Astrocyte (in vitro differentiated cells and primary cell): ENCODE measurements at regions not wholly inside any gene's neighbourhood (a gene's known extent, or its start where the extent isn't known, plus 50 kb on each side); places are given as distances from the start of the nearest gene placed in this dataset.
"Not testable (repeated sequence)": the region's sequence is repeated elsewhere in the genome, so short reads cannot be mapped to it uniquely, and the experiment has no call there.

ENCODE experiments used
- DNase-seq: peaks from one replicate; pipeline ENCODE4 v3.0.0-alpha.2; 2010; ENCODE audit warnings: low read depth
- FAIRE-seq: peaks from 2 replicates; lab custom pipeline; 2011; peaks lifted over from hg19 to GRCh38; lab: Jason Lieb, UNC
- H2AFZ ChIP-seq: 2 replicates; pipeline ENCODE4 v1.6.0; 2012; ENCODE audit warnings: low read depth, low read length, inconsistent platforms
- H3K27ac ChIP-seq: 2 replicates; pipeline ENCODE4 v1.5.1; 2011; ENCODE audit warnings: low read depth, low read length, inconsistent platforms
- H3K27me3 ChIP-seq: 2 replicates; pipeline ENCODE4 v1.6.0; 2011; ENCODE audit warnings: low read length, inconsistent platforms; ENCODE audit not compliant: insufficient read depth
- H3K36me3 ChIP-seq: 2 replicates; pipeline ENCODE4 v1.5.1; 2011; ENCODE audit warnings: low read length, inconsistent platforms; ENCODE audit not compliant: insufficient read depth
- H3K4me1 ChIP-seq: 2 replicates; pipeline ENCODE4 v1.5.1; 2011; ENCODE audit warnings: low read length, inconsistent platforms; ENCODE audit not compliant: insufficient read depth
- H3K4me2 ChIP-seq: 2 replicates; pipeline ENCODE4 v1.6.0; 2012; ENCODE audit warnings: low read length, inconsistent platforms
- H3K4me3 ChIP-seq: 2 replicates; pipeline ENCODE4 v1.5.1; 2011; ENCODE audit warnings: low read depth, mild to moderate bottlenecking, low read length, inconsistent platforms; ENCODE audit not compliant: insufficient read depth
- H3K79me2 ChIP-seq: 2 replicates; pipeline ENCODE4 v1.6.0; 2012; ENCODE audit warnings: mild to moderate bottlenecking, low read length, inconsistent platforms; ENCODE audit not compliant: insufficient read depth
- H3K9ac ChIP-seq: 2 replicates; pipeline ENCODE4 v1.6.0; 2012; ENCODE audit warnings: mild to moderate bottlenecking, low read length, inconsistent platforms
- H3K9me3 ChIP-seq: 2 replicates; pipeline ENCODE4 v1.5.1; 2012; ENCODE audit warnings: low read depth, mild to moderate bottlenecking, low read length, inconsistent platforms; ENCODE audit not compliant: insufficient read depth
- H4K20me1 ChIP-seq: 2 replicates; pipeline ENCODE4 v1.6.0; 2012; ENCODE audit warnings: low read length, inconsistent platforms; ENCODE audit not compliant: insufficient read depth
- H3K27ac Mint-ChIP-seq: one replicate; pipeline ENCODE4 v1.8.0; 2021; ENCODE audit warnings: mild to moderate bottlenecking, mixed read lengths; ENCODE audit not compliant: unreplicated experiment
- H3K27me3 Mint-ChIP-seq: one replicate; pipeline ENCODE4 v1.8.0; 2021; ENCODE audit warnings: low read depth, mixed read lengths; ENCODE audit not compliant: unreplicated experiment
- H3K36me3 Mint-ChIP-seq: one replicate; pipeline ENCODE4 v1.8.0; 2021; ENCODE audit warnings: low read depth, mixed read lengths; ENCODE audit not compliant: unreplicated experiment
- H3K4me1 Mint-ChIP-seq: one replicate; pipeline ENCODE4 v1.8.0; 2021; ENCODE audit warnings: low read depth, mixed read lengths; ENCODE audit not compliant: unreplicated experiment
- H3K4me3 Mint-ChIP-seq: one replicate; pipeline ENCODE4 v1.8.0; 2021; ENCODE audit warnings: mild to moderate bottlenecking, moderate library complexity, mixed read lengths; ENCODE audit not compliant: unreplicated experiment
- H3K9me3 Mint-ChIP-seq: one replicate; pipeline ENCODE4 v1.8.0; 2021; ENCODE audit warnings: mild to moderate bottlenecking, mixed read lengths; ENCODE audit not compliant: unreplicated experiment
- CTCF ChIP-seq: IDR thresholded peaks from 2 replicates; pipeline ENCODE4 v1.5.1; 2011; ENCODE audit warnings: low read depth, mild to moderate bottlenecking, inconsistent platforms, low read length, moderate library complexity; ENCODE audit not compliant: insufficient read depth
- EZH2 ChIP-seq: IDR thresholded peaks from 2 replicates; pipeline ENCODE4 v1.6.1; 2012; ENCODE audit warnings: mild to moderate bottlenecking, low read length, inconsistent platforms; ENCODE audit not compliant: insufficient read depth

DNA sequence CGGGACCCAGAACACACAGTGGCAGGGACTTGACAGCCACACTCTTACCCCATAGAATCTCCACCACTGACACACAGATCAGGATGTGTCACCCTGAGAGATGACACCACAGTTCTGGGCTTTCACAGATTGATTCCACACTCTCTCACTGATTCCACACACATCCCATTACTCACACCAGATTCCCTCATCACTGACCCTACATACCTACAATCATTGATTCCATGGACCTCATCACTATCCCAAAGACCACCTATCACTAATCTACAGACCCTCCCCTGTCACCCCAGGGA is 57.6 kb upstream of the ZNF527 start:
- Histone ChIP-seq H3K36me3 (no peaks in the 10 kb centered on the region), H3K9ac (no peak overlapping the region), H3K4me3 (no peak overlapping the region), H3K9me3 (peaks cover 4% of the 10 kb centered on the region), H3K27me3 (no peaks in the 10 kb centered on the region), H3K4me1 (no peaks in the 10 kb centered on the region), H3K27ac (no peak overlapping the region), H4K20me1 (no peaks in the 10 kb centered on the region), H3K4me2 (peak overlapping the region; percentile 78), H3K79me2 (peaks cover 5% of the 10 kb centered on the region), H2AFZ (no peak overlapping the region)
- TF ChIP-seq CTCF: no peak
- TF ChIP-seq EZH2: no peak
- DNase-seq (no peak), FAIRE-seq (no peak)
- peaks cover 7% of the 10 kb centered on the region for H3K27me3 Mint-ChIP-seq
- H3K4me1 Mint-ChIP-seq: no peaks in the 10 kb centered on the region
- H3K9me3 Mint-ChIP-seq: peaks cover 10% of the 10 kb centered on the region
- no peaks in the 10 kb centered on the region for H3K36me3 Mint-ChIP-seq
- H3K4me3 Mint-ChIP-seq: peak overlapping the region; percentile 76
- no peak overlapping the region for H3K27ac Mint-ChIP-seq

- H3K4me2 ChIP-seq: peak overlapping the region; percentile 80
- peak; percentile 100 for DNase-seq
- peaks cover 7% of the 10 kb centered on the region for H4K20me1 ChIP-seq
- H3K9me3 Mint-ChIP-seq: peaks cover 10% of the 10 kb centered on the region
- H3K9ac ChIP-seq: peak overlapping the region; percentile 93
- H3K4me3 ChIP-seq: peak overlapping the region; percentile 95
- peak overlapping the region; percentile 96 for H2AFZ ChIP-seq
- peaks cover 3% of the 10 kb centered on the region for H3K36me3 ChIP-seq
- H3K4me1 ChIP-seq: no peaks in the 10 kb centered on the region
- peaks cover 2% of the 10 kb centered on the region for H3K4me1 Mint-ChIP-seq
- H3K27me3 Mint-ChIP-seq: peaks cover 7% of the 10 kb centered on the region
- H3K27ac ChIP-seq: peak overlapping the region; percentile 88
- peak; percentile 99 for FAIRE-seq
- H3K36me3 Mint-ChIP-seq: peaks cover 5% of the 10 kb centered on the region
- H3K4me3 Mint-ChIP-seq: peak overlapping the region; percentile 97
- TF ChIP-seq EZH2: no peak
- no peak for TF ChIP-seq CTCF
- H3K27ac Mint-ChIP-seq: peak overlapping the region; percentile 89
- H3K27me3 ChIP-seq: no peaks in the 10 kb centered on the region
- no peaks in the 10 kb centered on the region for H3K9me3 ChIP-seq
- H3K79me2 ChIP-seq: peaks cover 48% of the 10 kb centered on the region
Measured at GRCh38 chr19:37317403-37318209, 53.3 kb upstream of the ZNF527 start.

- H3K27me3 ChIP-seq: not testable (repeated sequence)
Measured at GRCh38 chr19:37320988-37321387, 49.9 kb upstream of the ZNF527 start.

More at GRCh38 chr19:37320988-37321387, 49.9 kb upstream of the ZNF527 start:
- H3K4me3 ChIP-seq, H3K27me3 Mint-ChIP-seq, H4K20me1 ChIP-seq, H3K27ac Mint-ChIP-seq, H3K9me3 ChIP-seq, H3K36me3 Mint-ChIP-seq, FAIRE-seq, H3K4me2 ChIP-seq, H3K36me3 ChIP-seq, H3K9ac ChIP-seq, H2AFZ ChIP-seq, H3K4me1 ChIP-seq, DNase-seq, H3K27ac ChIP-seq, H3K4me1 Mint-ChIP-seq, H3K4me3 Mint-ChIP-seq, H3K9me3 Mint-ChIP-seq: not testable (repeated sequence)
- peaks cover 52% of the 10 kb centered on the region for H3K79me2 ChIP-seq
